H1 (cell line): ENCODE measurements at regions not wholly inside any gene's neighbourhood (a gene's known extent, or its start where the extent isn't known, plus 50 kb on each side); places are given as distances from the start of the nearest gene placed in this dataset.

ENCODE experiments used
- CTCF ChIA-PET: fragments of 300-600 bp; sonication (Branson Sonifier 250); formaldehyde crosslinking; loops from one replicate; lab custom pipeline; 2021; ENCODE audit not compliant: partially characterized antibody; lab: Charles Lee
- POLR2A ChIA-PET: fragments of 300-600 bp; sonication (Branson Sonifier 250); formaldehyde crosslinking; loops from one replicate; lab custom pipeline; 2021; ENCODE audit warnings: inconsistent platforms; ENCODE audit not compliant: partially characterized antibody; lab: Charles Lee
- DNase-seq, 2 experiments: peaks; one replicate each; pipeline versions ENCODE4 v3.0.0 to v3.0.0-alpha.2; 2010 to 2022; ENCODE audit warnings: low spot score in 2 of 2, low read depth in 1 of 2, mixed read lengths in 1 of 2
- FAIRE-seq: peaks from 2 replicates; lab custom pipeline; 2011; peaks lifted over from hg19 to GRCh38; lab: Jason Lieb, UNC
- H2AFZ ChIP-seq: 2 replicates; pipeline ENCODE4 v1.8.1; 2012; ENCODE audit warnings: low read length, inconsistent platforms
- H2AK5ac ChIP-seq: 2 replicates; pipeline ENCODE4 v1.6.1; 2013; ENCODE audit warnings: low read depth, low read length
- H2BK120ac ChIP-seq: replicated peaks from 2 replicates; pipeline ENCODE3; 2013; ENCODE audit warnings: low read depth, low read length, inconsistent platforms
- H2BK12ac ChIP-seq: 2 replicates; pipeline ENCODE4 v1.6.1; 2013; ENCODE audit warnings: low read depth, low read length
- H2BK15ac ChIP-seq: 2 replicates; pipeline ENCODE4 v1.6.1; 2013; ENCODE audit warnings: low read length
- H2BK20ac ChIP-seq: 2 replicates; pipeline ENCODE4 v1.6.1; 2013; ENCODE audit warnings: low read length
- H2BK5ac ChIP-seq: 2 replicates; pipeline ENCODE4 v1.6.1; 2013; ENCODE audit warnings: low read depth, low read length
- H3K14ac ChIP-seq: 2 replicates; pipeline ENCODE4 v1.6.1; 2013; ENCODE audit warnings: inconsistent platforms; ENCODE audit not compliant: insufficient read length
- H3K18ac ChIP-seq: 2 replicates; pipeline ENCODE4 v1.6.1; 2013; ENCODE audit warnings: low read length; ENCODE audit errors: extremely low read depth
- H3K23ac ChIP-seq: 2 replicates; pipeline ENCODE4 v1.6.1; 2013; ENCODE audit warnings: inconsistent platforms; ENCODE audit not compliant: insufficient read length
- H3K23me2 ChIP-seq: 2 replicates; pipeline ENCODE4 v1.6.1; 2013; ENCODE audit warnings: low read depth, low read length
- H3K27ac ChIP-seq: 2 replicates; pipeline ENCODE4 v1.6.1; 2011; ENCODE audit warnings: low read depth, low read length, inconsistent platforms
- H3K27me3 ChIP-seq, 4 experiments: replicated peaks in 1 of 4; 1 replicate in 1 of 4; 2 replicates in 3 of 4; pipeline versions ENCODE4 v1.6.1 to v1.8.1; 2011 to 2013; ENCODE audit warnings: low read length in 3 of 4, mild to moderate bottlenecking in 3 of 4, inconsistent platforms in 2 of 4, mixed read lengths in 2 of 4, moderate library complexity in 1 of 4; ENCODE audit not compliant: control insufficient read depth in 3 of 4, insufficient read depth in 3 of 4; ENCODE audit errors: extremely low read depth in 1 of 4
- H3K36me3 ChIP-seq, 4 experiments: 2 replicates each; pipeline versions ENCODE4 v1.6.1 to v1.8.1; 2011 to 2013; ENCODE audit warnings: mild to moderate bottlenecking in 4 of 4, low read length in 3 of 4, moderate library complexity in 2 of 4, control low read depth in 1 of 4, inconsistent platforms in 1 of 4; ENCODE audit not compliant: insufficient read depth in 4 of 4, control insufficient read depth in 2 of 4
- H3K4ac ChIP-seq: replicated peaks from 2 replicates; pipeline ENCODE3; 2013; ENCODE audit warnings: low read length, low read depth, mixed read lengths, inconsistent platforms; ENCODE audit not compliant: insufficient read length
- H3K4me1 ChIP-seq, 4 experiments: replicated peaks in 1 of 4; 1 replicate in 1 of 4; 2 replicates in 3 of 4; pipeline versions ENCODE4 v1.6.1 to v1.8.1; 2011 to 2013; ENCODE audit warnings: low read length in 3 of 4, inconsistent platforms in 2 of 4, mixed read lengths in 1 of 4; ENCODE audit not compliant: insufficient read depth in 4 of 4, control insufficient read depth in 3 of 4
- H3K4me2 ChIP-seq, 2 experiments: 2 replicates each; pipeline versions ENCODE4 v1.6.1 to v1.8.1; 2011 to 2013; ENCODE audit warnings: low read depth in 2 of 2, low read length in 2 of 2, control low read depth in 1 of 2, inconsistent platforms in 1 of 2, mild to moderate bottlenecking in 1 of 2; ENCODE audit not compliant: insufficient read depth in 1 of 2
- H3K4me3 ChIP-seq, 4 experiments: fragments of 200-600, 300-600 bp in 1 of 4; sonication (generic), shearing (Covaris generic), sonication (Bioruptor Twin) in 1 of 4; 2 replicates each; pipeline versions ENCODE4 v1.5.1 to v1.8.1; 2011 to 2016; ENCODE audit warnings: low read length in 4 of 4, low read depth in 3 of 4, control low read depth in 2 of 4, inconsistent platforms in 2 of 4, mild to moderate bottlenecking in 2 of 4, mixed read lengths in 1 of 4, moderate library complexity in 1 of 4; ENCODE audit not compliant: insufficient read depth in 2 of 4; ENCODE audit errors: extremely low read depth in 1 of 4
- H3K56ac ChIP-seq: replicated peaks from 2 replicates; pipeline ENCODE3; 2013; ENCODE audit warnings: low read depth, mild to moderate bottlenecking, mixed read lengths, low read length, inconsistent platforms; ENCODE audit not compliant: insufficient read length
- H3K79me1 ChIP-seq: 2 replicates; pipeline ENCODE4 v1.6.1; 2013; ENCODE audit warnings: low read depth, low read length, control low read depth
- H3K79me2 ChIP-seq, 2 experiments: 2 replicates each; pipeline versions ENCODE4 v1.6.1 to v1.8.1; 2012 to 2013; ENCODE audit warnings: low read length in 2 of 2, mild to moderate bottlenecking in 2 of 2, inconsistent platforms in 1 of 2; ENCODE audit not compliant: insufficient read depth in 2 of 2, control insufficient read depth in 1 of 2
- H3K9ac ChIP-seq, 4 experiments: replicated peaks in 1 of 4; 1 replicate in 1 of 4; 2 replicates in 3 of 4; pipeline versions ENCODE4 v1.6.1 to v1.8.1; 2011 to 2013; ENCODE audit warnings: low read depth in 3 of 4, low read length in 3 of 4, control low read depth in 2 of 4, mild to moderate bottlenecking in 2 of 4, moderate library complexity in 2 of 4, inconsistent platforms in 1 of 4; ENCODE audit errors: extremely low read depth in 1 of 4
- H3K9me3 ChIP-seq, 2 experiments: 2 replicates each; pipeline versions ENCODE4 v1.6.1 to v1.8.1; 2012 to 2013; ENCODE audit warnings: mild to moderate bottlenecking in 2 of 2, moderate library complexity in 2 of 2, control low read depth in 1 of 2, inconsistent platforms in 1 of 2, low read depth in 1 of 2, low read length in 1 of 2, mixed read lengths in 1 of 2; ENCODE audit not compliant: insufficient read depth in 2 of 2
- H4K20me1 ChIP-seq, 2 experiments: replicated peaks in 1 of 2; 2 replicates each; pipeline versions ENCODE3 to v1.8.1; 2011 to 2013; ENCODE audit warnings: inconsistent platforms in 2 of 2, low read length in 2 of 2, mild to moderate bottlenecking in 1 of 2; ENCODE audit not compliant: insufficient read depth in 2 of 2, control insufficient read depth in 1 of 2
- H4K5ac ChIP-seq: 2 replicates; pipeline ENCODE4 v1.6.1; 2013; ENCODE audit warnings: low read length, low read depth, mixed read lengths, inconsistent platforms; ENCODE audit not compliant: insufficient read length
- H4K8ac ChIP-seq: 2 replicates; pipeline ENCODE4 v1.8.0; 2013; ENCODE audit warnings: mild to moderate bottlenecking, moderate library complexity, low read length, inconsistent platforms; ENCODE audit not compliant: insufficient read depth; ENCODE audit errors: extremely low read depth
- H4K91ac ChIP-seq: replicated peaks from 2 replicates; pipeline ENCODE3; 2013; ENCODE audit warnings: low read length, mixed read lengths, inconsistent platforms; ENCODE audit not compliant: insufficient read length
- CBX8 ChIP-seq: fragments of 300-800, 300-1000 bp; sonication (generic); IDR thresholded peaks from 2 replicates; pipeline ENCODE4 v1.7.1; 2016; ENCODE audit warnings: low read depth, low read length, borderline replicate concordance
- EP300 ChIP-seq, 2 experiments: IDR thresholded peaks; 1 replicate in 1 of 2; 2 replicates in 1 of 2; pipeline ENCODE4 v1.6.1; 2011 to 2012; ENCODE audit warnings: low read depth in 2 of 2, low read length in 2 of 2, mild to moderate bottlenecking in 2 of 2, borderline replicate concordance in 1 of 2, inconsistent platforms in 1 of 2, moderate library complexity in 1 of 2
- HDAC2 ChIP-seq, 2 experiments: fragments of 300-600 bp in 1 of 2; sonication (generic) in 1 of 2; IDR thresholded peaks; 2 replicates each; pipeline ENCODE4 v1.6.1; 2011 to 2012; ENCODE audit warnings: low read depth in 2 of 2, low read length in 2 of 2, mild to moderate bottlenecking in 2 of 2, moderate library complexity in 2 of 2, borderline replicate concordance in 1 of 2, inconsistent platforms in 1 of 2
- HDAC6 ChIP-seq: IDR thresholded peaks from one replicate; pipeline ENCODE4 v1.7.1; 2012; ENCODE audit warnings: low read depth, mild to moderate bottlenecking, inconsistent platforms, low read length, moderate library complexity
- NANOG ChIP-seq: IDR thresholded peaks from 2 replicates; pipeline ENCODE4 v1.6.1; 2011; ENCODE audit warnings: low read length, low read depth, mild to moderate bottlenecking, inconsistent platforms; ENCODE audit not compliant: insufficient read depth, poor library complexity, severe bottlenecking
- RNF2 ChIP-seq: fragments of 200-900, 300-1000 bp; sonication (generic); IDR thresholded peaks from 2 replicates; pipeline ENCODE4 v1.7.1; 2016; ENCODE audit warnings: borderline replicate concordance, low read depth, mild to moderate bottlenecking, antibody characterized with exemption, low read length; ENCODE audit not compliant: poor library complexity, severe bottlenecking; ENCODE audit errors: missing control alignments
- SAP30 ChIP-seq: fragments of 300-600 bp; sonication (generic); IDR thresholded peaks from 2 replicates; pipeline ENCODE4 v1.7.1; 2012; ENCODE audit warnings: low read length, moderate library complexity, mild to moderate bottlenecking, inconsistent platforms; ENCODE audit not compliant: insufficient read depth, insufficient replicate concordance
- YY1 ChIP-seq: IDR thresholded peaks from 2 replicates; pipeline ENCODE4 v1.6.1; 2011; ENCODE audit warnings: low read depth, mild to moderate bottlenecking, low read length
- ZNF274 ChIP-seq: IDR thresholded peaks from 2 replicates; pipeline ENCODE4 v1.7.0; 2012; ENCODE audit warnings: low read length, borderline replicate concordance; ENCODE audit errors: extremely low read depth
- WGBS, 2 experiments: shearing (Covaris generic) in 1 of 2; methylation state at CpG; one replicate each; pipeline versions ENCODE4 v1.1.6 to v1.1.7; 2013 to 2015; ENCODE audit warnings: low lambda C conversion rate in 2 of 2, mixed read lengths in 2 of 2, inconsistent platforms in 1 of 2, low coverage in 1 of 2, missing lambda C conversion rate in 1 of 2; ENCODE audit not compliant: insufficient replicate concordance in 2 of 2, insufficient coverage in 1 of 2, insufficient read length in 1 of 2; ENCODE audit errors: extremely low coverage in 1 of 2, missing lambda C conversion rate in 1 of 2; 5-methylcytosine and 5-hydroxymethylcytosine counted together
- TF ChIP-seq, protein P1 (sequence below): IDR thresholded peaks from 2 replicates; pipeline ENCODE4 v1.6.1; 2012; ENCODE audit warnings: inconsistent platforms
- TF ChIP-seq, protein P2 (sequence below): IDR thresholded peaks from 2 replicates; pipeline ENCODE4 v1.6.1; 2012; ENCODE audit warnings: low read length, inconsistent platforms

DNA sequence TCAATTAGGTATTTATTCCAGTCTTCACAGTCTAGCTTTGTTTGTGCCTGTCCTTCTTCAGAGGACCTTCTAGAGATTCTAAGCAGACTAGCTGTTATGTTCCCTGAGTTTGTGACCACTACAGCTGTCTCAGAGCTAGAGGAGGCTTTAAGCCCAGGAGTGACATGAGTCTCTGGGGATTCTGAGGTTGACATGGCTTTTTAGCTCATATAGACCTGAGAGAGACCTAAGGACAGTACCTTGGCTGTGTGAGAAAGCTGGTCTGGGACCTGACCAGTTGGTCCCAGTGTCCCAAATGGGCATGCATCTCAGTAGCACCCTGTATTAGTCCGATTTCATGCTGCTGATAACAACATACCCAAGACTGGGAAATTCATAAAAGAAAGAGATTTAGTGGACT, 330.2 kb downstream of the DIPK2A start:
- H3K4me2 ChIP-seq: no peak overlapping the region
- H3K9me3 ChIP-seq: peaks cover 3 to 6% of the 10 kb centered on the region in 2 experiments; a peak in 1 of 4 replicates
- no peak overlapping the region for H3K9ac ChIP-seq
- no peaks in the 10 kb centered on the region for H3K36me3 ChIP-seq
- CTCF ChIA-PET: interaction anchor here (0.6 to 0.9 kb wide), 2 partner anchors 34 to 279 kb away, joined by 3 read pairs; no protein-coding TSS in a partner anchor
- H3K79me1 ChIP-seq: no peaks in the 10 kb centered on the region
- no peaks in the 10 kb centered on the region for H3K79me2 ChIP-seq
- H3K27me3 ChIP-seq: no peaks in the 10 kb centered on the region
- FAIRE-seq (no peak), DNase-seq (no peak)
- no peak overlapping the region for H3K18ac ChIP-seq
- H2BK20ac ChIP-seq: no peak overlapping the region
- H4K91ac ChIP-seq: no peak overlapping the region
- no peak overlapping the region for H3K23ac ChIP-seq
- H3K4me3 ChIP-seq: no peak overlapping the region
- no peaks in the 10 kb centered on the region for H4K20me1 ChIP-seq
- WGBS, 2 experiments: 100% methylated on average over 1 of the region's 1 CpG; no CpG with 5 or more reads in 1 of the 2 experiments
- no peak overlapping the region for H2BK120ac ChIP-seq
- no peaks in the 10 kb centered on the region for H3K4me1 ChIP-seq
- H2BK15ac ChIP-seq: no peak overlapping the region
- H3K23me2 ChIP-seq: no peaks in the 10 kb centered on the region
- H3K56ac ChIP-seq: no peak overlapping the region
- no peak overlapping the region for H4K8ac ChIP-seq
- H4K5ac ChIP-seq: no peak overlapping the region
- no peak overlapping the region for H3K14ac ChIP-seq
- no peak overlapping the region for H3K4ac ChIP-seq
- no peak overlapping the region for H2AFZ ChIP-seq
- no peak overlapping the region for H2BK12ac ChIP-seq
- POLR2A ChIA-PET: no interaction called here
- no peak overlapping the region for H2BK5ac ChIP-seq
- H3K27ac ChIP-seq: no peak overlapping the region
- no peak overlapping the region for H2AK5ac ChIP-seq
- no peak for TF ChIP-seq YY1
- no peak for TF ChIP-seq NANOG
- no peak for TF ChIP-seq HDAC2 (IDR thresholded peaks at IDR 0.05; ENCODE audit: borderline replicate concordance in 1 of 2, low read depth in 2 of 2, low read length in 2 of 2)
- TF ChIP-seq, protein P1, sequence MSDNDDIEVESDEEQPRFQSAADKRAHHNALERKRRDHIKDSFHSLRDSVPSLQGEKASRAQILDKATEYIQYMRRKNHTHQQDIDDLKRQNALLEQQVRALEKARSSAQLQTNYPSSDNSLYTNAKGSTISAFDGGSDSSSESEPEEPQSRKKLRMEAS: no peak
- no peak for TF ChIP-seq RNF2
- TF ChIP-seq EP300 (IDR thresholded peaks at IDR 0.05; ENCODE audit: borderline replicate concordance in 1 of 2, low read depth in 2 of 2, low read length in 2 of 2): no peak
- TF ChIP-seq, protein P2, sequence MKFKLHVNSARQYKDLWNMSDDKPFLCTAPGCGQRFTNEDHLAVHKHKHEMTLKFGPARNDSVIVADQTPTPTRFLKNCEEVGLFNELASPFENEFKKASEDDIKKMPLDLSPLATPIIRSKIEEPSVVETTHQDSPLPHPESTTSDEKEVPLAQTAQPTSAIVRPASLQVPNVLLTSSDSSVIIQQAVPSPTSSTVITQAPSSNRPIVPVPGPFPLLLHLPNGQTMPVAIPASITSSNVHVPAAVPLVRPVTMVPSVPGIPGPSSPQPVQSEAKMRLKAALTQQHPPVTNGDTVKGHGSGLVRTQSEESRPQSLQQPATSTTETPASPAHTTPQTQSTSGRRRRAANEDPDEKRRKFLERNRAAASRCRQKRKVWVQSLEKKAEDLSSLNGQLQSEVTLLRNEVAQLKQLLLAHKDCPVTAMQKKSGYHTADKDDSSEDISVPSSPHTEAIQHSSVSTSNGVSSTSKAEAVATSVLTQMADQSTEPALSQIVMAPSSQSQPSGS: no peak
- no peak for TF ChIP-seq ZNF274
- TF ChIP-seq SAP30: no peak
- TF ChIP-seq HDAC6: no peak
- TF ChIP-seq CBX8: no peak
